ENCODE measurements at regions not wholly inside any gene's neighbourhood (a gene's known extent, or its start where the extent isn't known, plus 50 kb on each side); places are given as distances from the start of the nearest gene placed in this dataset.

DNA sequence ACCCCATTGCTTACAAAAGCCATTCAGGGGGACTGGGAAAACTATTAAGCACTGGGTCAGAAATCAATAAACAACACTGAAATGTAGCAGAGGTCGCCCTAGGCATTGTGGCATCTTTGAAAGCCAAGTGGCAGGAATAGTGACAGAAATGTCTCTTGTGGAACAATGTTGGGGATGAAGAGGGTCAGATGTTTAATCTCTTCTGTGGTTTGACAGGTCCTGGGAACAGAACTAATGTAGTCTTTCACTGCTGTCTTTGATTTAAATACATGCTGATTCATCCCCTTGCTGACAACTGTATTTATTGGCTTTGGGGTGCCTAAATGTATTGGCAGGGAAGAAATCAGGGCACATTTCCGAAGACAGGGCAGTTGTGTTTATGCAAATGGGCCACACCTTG lies 194.8 kb downstream of the ATG4C start:
- H3K79me2 ChIP-seq (ENCODE audit: control insufficient read depth, insufficient read depth, low read length), result no peaks in the 10 kb centered on the region
- WGBS (ENCODE audit: insufficient coverage, low coverage, missing lambda C conversion rate), result 0% methylated on average over 2 of the region's 2 CpGs
- no peaks in the 10 kb centered on the region for H3K4me1 ChIP-seq (replicated peaks in 1 of 2; ENCODE audit: control insufficient read depth in 2 of 2, insufficient read depth in 2 of 2, low read length in 2 of 2)
- H3K9me1 ChIP-seq (ENCODE audit: control insufficient read depth, insufficient read depth, low read length), result no peaks in the 10 kb centered on the region
- no peaks in the 10 kb centered on the region for H3K9me3 ChIP-seq (replicated peaks; ENCODE audit: control insufficient read depth, insufficient read depth, low read depth, low read length)
- no TSS peak for BruUV-seq (replicated peaks)
- intact Hi-C loops (cut with micrococcal nuclease) (no loop called here), in situ Hi-C loops (cut with MboI) (no loop called here)
- H3K27ac ChIP-seq (ENCODE audit: extremely low read depth, low read depth, low read length), result no peak overlapping the region
- DNase-seq (ENCODE audit: extremely low read depth in 1 of 4, low spot score in 3 of 4) (no peak), FAIRE-seq (peak; percentile 35), ATAC-seq (no peak)
- no peak overlapping the region for H3K9ac ChIP-seq (ENCODE audit: insufficient read depth in 1 of 2, low read depth in 2 of 2, low read length in 2 of 2)
- peaks cover 3 to 6% of the 10 kb centered on the region in 2 experiments; a peak in 2 of 5 replicates for H3K27me3 ChIP-seq (ENCODE audit: control insufficient read depth in 2 of 2, insufficient read depth in 2 of 2, low read length in 2 of 2)
- no peak overlapping the region for H2AFZ ChIP-seq (ENCODE audit: low read depth, low read length)
- ChIA-PET CTCF (ENCODE audit: low intra/inter-chr PET ratio) (no interaction called here), POLR2A (no interaction called here)
- H3K4me2 ChIP-seq (ENCODE audit: insufficient read depth, low read length), result no peak overlapping the region
- no peaks in the 10 kb centered on the region for H4K20me1 ChIP-seq (replicated peaks; ENCODE audit: control insufficient read depth, insufficient read depth, low read length)
- H3K4me3 ChIP-seq, result no peak overlapping the region
- no peaks in the 10 kb centered on the region for H3K36me3 ChIP-seq (ENCODE audit: control insufficient read depth, insufficient read depth, low read length)
- no peak for TF ChIP-seq RNF219 (CRISPR knock-in tag; IDR thresholded peaks at IDR 0.05)
- TF ChIP-seq NCOA6 (IDR thresholded peaks at IDR 0.05), result no peak
- TF ChIP-seq, protein P1, sequence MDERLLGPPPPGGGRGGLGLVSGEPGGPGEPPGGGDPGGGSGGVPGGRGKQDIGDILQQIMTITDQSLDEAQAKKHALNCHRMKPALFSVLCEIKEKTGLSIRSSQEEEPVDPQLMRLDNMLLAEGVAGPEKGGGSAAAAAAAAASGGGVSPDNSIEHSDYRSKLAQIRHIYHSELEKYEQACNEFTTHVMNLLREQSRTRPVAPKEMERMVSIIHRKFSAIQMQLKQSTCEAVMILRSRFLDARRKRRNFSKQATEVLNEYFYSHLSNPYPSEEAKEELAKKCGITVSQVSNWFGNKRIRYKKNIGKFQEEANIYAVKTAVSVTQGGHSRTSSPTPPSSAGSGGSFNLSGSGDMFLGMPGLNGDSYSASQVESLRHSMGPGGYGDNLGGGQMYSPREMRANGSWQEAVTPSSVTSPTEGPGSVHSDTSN (CRISPR knock-in tag; IDR thresholded peaks at IDR 0.05; ENCODE audit: low read depth), result no peak
- TF ChIP-seq, protein P1 (tag; conservative IDR thresholded peaks at IDR 0.05; ENCODE audit: low read depth), result peak; percentile 64
- TF ChIP-seq CSDE1 (IDR thresholded peaks at IDR 0.05), result no peak
- no peak for TF ChIP-seq ZNF76 (CRISPR knock-in tag; IDR thresholded peaks at IDR 0.05; ENCODE audit: borderline replicate concordance)
- TF ChIP-seq POLR2B (IDR thresholded peaks at IDR 0.05; ENCODE audit: low read depth, partially characterized antibody), result no peak
- TF ChIP-seq, protein P2, sequence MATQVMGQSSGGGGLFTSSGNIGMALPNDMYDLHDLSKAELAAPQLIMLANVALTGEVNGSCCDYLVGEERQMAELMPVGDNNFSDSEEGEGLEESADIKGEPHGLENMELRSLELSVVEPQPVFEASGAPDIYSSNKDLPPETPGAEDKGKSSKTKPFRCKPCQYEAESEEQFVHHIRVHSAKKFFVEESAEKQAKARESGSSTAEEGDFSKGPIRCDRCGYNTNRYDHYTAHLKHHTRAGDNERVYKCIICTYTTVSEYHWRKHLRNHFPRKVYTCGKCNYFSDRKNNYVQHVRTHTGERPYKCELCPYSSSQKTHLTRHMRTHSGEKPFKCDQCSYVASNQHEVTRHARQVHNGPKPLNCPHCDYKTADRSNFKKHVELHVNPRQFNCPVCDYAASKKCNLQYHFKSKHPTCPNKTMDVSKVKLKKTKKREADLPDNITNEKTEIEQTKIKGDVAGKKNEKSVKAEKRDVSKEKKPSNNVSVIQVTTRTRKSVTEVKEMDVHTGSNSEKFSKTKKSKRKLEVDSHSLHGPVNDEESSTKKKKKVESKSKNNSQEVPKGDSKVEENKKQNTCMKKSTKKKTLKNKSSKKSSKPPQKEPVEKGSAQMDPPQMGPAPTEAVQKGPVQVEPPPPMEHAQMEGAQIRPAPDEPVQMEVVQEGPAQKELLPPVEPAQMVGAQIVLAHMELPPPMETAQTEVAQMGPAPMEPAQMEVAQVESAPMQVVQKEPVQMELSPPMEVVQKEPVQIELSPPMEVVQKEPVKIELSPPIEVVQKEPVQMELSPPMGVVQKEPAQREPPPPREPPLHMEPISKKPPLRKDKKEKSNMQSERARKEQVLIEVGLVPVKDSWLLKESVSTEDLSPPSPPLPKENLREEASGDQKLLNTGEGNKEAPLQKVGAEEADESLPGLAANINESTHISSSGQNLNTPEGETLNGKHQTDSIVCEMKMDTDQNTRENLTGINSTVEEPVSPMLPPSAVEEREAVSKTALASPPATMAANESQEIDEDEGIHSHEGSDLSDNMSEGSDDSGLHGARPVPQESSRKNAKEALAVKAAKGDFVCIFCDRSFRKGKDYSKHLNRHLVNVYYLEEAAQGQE (IDR thresholded peaks at IDR 0.05; ENCODE audit: borderline replicate concordance), result no peak
- TF ChIP-seq, protein P2 (CRISPR knock-in tag; IDR thresholded peaks at IDR 0.05; ENCODE audit: low read depth), result no peak

Data from K562 (cell line).